HAP-1 (cell line): ENCODE measurements at regions not wholly inside any gene's neighbourhood (a gene's known extent, or its start where the extent isn't known, plus 50 kb on each side); places are given as distances from the start of the nearest gene placed in this dataset.
"Not testable (repeated sequence)": the region's sequence is repeated elsewhere in the genome, so short reads cannot be mapped to it uniquely, and the experiment has no call there.

Experiments used
- DNase-seq, 2 experiments: peaks; one replicate each; pipeline ENCODE4 v3.0.0-alpha.2; 2016 to 2020; ENCODE audit warnings: low spot score in 2 of 2
- H3K27me3 ChIP-seq: fragments of 250-450 bp; sonication (Bioruptor Pico); 2 replicates; pipeline ENCODE4 v1.5.1; 2020; ENCODE audit warnings: low read depth, mild to moderate bottlenecking, moderate library complexity
- H3K36me3 ChIP-seq: fragments of 250-450 bp; sonication (Bioruptor Pico); replicated peaks from 2 replicates; pipeline ENCODE4 v1.5.1; 2020; ENCODE audit warnings: mild to moderate bottlenecking
- H3K4me1 ChIP-seq: fragments of 250-450 bp; sonication (Bioruptor Pico); 2 replicates; pipeline ENCODE4 v1.5.1; 2020; ENCODE audit warnings: mild to moderate bottlenecking
- H3K4me3 ChIP-seq: fragments of 250-450 bp; sonication (Bioruptor Pico); 2 replicates; pipeline ENCODE4 v1.5.1; 2020; ENCODE audit warnings: mild to moderate bottlenecking, moderate library complexity
- H3K9me3 ChIP-seq: fragments of 250-450 bp; sonication (Bioruptor Pico); 2 replicates; pipeline ENCODE4 v1.5.1; 2020; ENCODE audit warnings: mild to moderate bottlenecking, moderate library complexity
- in situ Hi-C: fragments of 300-500 bp; cut with MboI; formaldehyde crosslinking; loops from 3 replicates; pipeline ENCODE4 v1.14.3; 2020; ENCODE audit warnings: low sequenced_read_pairs, inconsistent platforms, mixed read lengths

GRCh38 chr16:17743578-17743977 lies 272.8 kb upstream of the XYLT1 start:
- in situ Hi-C loops, result no loop called here
- no peak for DNase-seq
- Histone ChIP-seq H3K9me3 (no peaks in the 10 kb centered on the region), H3K27me3 (no peaks in the 10 kb centered on the region), H3K36me3 (no peaks in the 10 kb centered on the region), H3K4me3 (no peak overlapping the region), H3K4me1 (no peaks in the 10 kb centered on the region)

DNA sequence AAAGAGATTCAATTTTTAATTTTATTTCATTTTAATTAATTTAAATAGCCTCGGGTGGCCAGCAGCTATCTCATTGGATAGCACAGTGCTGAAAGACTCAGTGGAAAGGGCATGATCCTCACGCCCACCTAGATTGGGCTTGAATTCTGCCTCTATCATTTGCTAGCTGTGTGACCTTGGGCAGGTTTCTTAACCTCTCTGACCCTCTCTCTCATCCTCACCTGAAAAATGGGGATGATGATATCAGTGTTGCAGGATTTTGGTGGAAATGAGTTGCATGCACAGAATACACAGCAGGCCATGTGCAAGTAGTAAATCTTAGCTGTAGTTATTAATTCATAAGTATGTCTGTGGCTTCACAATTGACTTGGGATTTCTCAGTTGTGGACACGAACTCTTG lies 272.4 kb upstream of the XYLT1 start:
- in situ Hi-C loops, result no loop called here
- no peaks in the 10 kb centered on the region for H3K9me3 ChIP-seq
- no peak for DNase-seq

DNA sequence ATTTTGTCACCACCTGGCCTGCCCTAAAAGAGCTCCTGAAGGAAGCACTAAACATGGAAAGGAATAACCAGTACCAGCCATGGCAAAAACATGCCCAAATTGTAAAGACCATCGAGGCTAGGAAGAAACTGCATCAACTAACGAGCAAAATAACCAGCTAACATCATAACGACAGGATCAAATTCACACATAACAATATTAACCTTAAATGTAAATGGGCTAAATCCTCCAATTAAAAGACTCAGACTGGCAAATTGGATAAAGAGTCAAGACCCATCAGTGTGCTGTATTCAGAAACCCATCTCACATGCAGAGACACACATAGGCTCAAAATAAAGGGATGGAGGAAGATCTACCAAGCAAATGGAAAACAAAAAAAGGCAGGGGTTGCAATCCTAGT lies 264.3 kb upstream of the XYLT1 start:
- H3K27me3 ChIP-seq, H3K36me3 ChIP-seq, H3K4me3 ChIP-seq, H3K9me3 ChIP-seq, in situ Hi-C loops, DNase-seq, H3K4me1 ChIP-seq: not testable (repeated sequence)

More for the DNA sequence above, 272.4 kb upstream of the XYLT1 start:
- Histone ChIP-seq H3K36me3 (no peaks in the 10 kb centered on the region), H3K4me1 (no peaks in the 10 kb centered on the region), H3K27me3 (no peaks in the 10 kb centered on the region), H3K4me3 (no peak overlapping the region)

GRCh38 chr16:17729820-17730219 lies 259.1 kb upstream of the XYLT1 start:
- Histone ChIP-seq H3K9me3 (no peaks in the 10 kb centered on the region), H3K27me3 (no peaks in the 10 kb centered on the region), H3K4me3 (no peak overlapping the region), H3K36me3 (no peaks in the 10 kb centered on the region), H3K4me1 (no peaks in the 10 kb centered on the region)
- no peak for DNase-seq
- in situ Hi-C loops, result no loop called here

DNA sequence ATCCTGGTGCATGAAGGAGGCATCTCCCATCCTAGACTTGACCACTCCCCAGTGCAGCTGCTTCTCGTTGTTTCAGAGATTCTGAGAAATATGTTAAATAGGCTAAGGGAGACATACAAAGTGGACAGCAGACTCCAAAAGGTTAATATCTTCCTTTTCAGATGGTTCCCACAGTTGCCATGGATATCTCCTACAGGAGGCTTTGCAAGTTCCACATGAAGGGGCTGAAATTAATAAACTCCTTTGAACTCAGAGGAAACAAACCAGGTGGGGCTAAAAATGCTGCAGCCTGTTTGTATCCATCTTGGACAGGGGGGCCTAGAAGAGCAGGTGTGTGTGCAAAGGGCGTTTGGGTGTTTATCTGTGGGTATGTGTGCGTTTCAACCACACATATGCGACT lies 257.4 kb upstream of the XYLT1 start:
- H3K4me3 ChIP-seq, result no peak overlapping the region
- H3K27me3 ChIP-seq, result no peaks in the 10 kb centered on the region
- H3K9me3 ChIP-seq, result no peaks in the 10 kb centered on the region
- no peaks in the 10 kb centered on the region for H3K4me1 ChIP-seq
- in situ Hi-C loops, result no loop called here
- H3K36me3 ChIP-seq, result no peaks in the 10 kb centered on the region
- no peak for DNase-seq

GRCh38 chr16:17724242-17724898 lies 253.6 kb upstream of the XYLT1 start:
- H3K4me3 ChIP-seq, result no peak overlapping the region
- no peaks in the 10 kb centered on the region for H3K27me3 ChIP-seq
- H3K9me3 ChIP-seq, result no peaks in the 10 kb centered on the region
- no peaks in the 10 kb centered on the region for H3K4me1 ChIP-seq
- no peak for DNase-seq
- in situ Hi-C loops, result no loop called here
- no peaks in the 10 kb centered on the region for H3K36me3 ChIP-seq

DNA sequence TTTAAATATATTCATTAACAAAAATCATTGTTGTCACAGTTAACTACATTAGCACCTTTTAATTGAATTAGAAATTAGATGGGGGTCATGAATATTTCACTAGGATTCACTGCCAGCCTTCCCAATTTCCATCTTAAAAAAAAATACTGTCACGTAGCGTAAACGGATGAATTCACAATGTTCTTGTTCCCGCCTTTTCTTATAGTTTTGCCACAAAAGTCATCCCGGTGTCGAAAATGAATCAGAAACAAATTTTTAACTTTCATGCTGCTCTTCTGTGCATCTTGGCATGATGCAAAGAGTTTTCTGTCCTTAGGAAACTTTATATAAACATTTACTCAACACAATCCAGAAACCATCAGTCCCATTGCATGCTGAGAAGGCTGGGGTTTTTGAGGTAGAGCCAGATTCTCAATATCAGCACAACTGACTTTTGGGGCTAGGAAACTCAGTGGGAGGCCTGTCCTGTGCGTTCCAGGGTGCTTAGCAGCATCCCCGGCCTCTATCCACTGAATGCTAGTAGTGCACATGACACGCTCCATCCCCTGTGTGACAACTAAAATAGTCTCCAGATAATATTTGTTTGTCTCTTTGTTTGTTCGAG lies 252.9 kb upstream of the XYLT1 start:
- H3K27me3 ChIP-seq, result no peaks in the 10 kb centered on the region
- no peaks in the 10 kb centered on the region for H3K9me3 ChIP-seq
- DNase-seq, result no peak
- in situ Hi-C loops, result no loop called here
- H3K4me3 ChIP-seq, result no peak overlapping the region
- H3K36me3 ChIP-seq, result no peaks in the 10 kb centered on the region
- H3K4me1 ChIP-seq, result no peaks in the 10 kb centered on the region

DNA sequence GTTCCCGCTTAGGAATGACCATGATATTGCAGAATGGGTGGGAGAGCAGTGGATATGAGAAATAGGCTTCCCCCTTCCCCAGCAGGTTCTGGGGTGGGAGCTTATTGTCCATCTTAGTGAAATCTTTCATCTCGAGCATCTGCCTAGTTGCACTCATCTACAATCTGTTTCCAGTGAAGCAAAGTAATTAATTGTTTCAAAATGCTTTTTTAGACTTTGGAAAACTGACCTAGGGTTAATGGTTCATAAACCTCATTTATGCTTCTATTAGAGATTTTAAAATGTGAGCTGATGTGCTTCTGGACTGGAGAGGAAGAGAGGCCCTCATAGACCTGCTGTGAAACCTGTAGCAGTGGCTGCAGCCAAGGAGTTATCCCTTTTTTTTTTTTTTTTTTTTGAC lies 247.7 kb upstream of the XYLT1 start:
- no peaks in the 10 kb centered on the region for H3K27me3 ChIP-seq
- H3K36me3 ChIP-seq, result no peaks in the 10 kb centered on the region
- DNase-seq, result no peak
- 0 out of 2 replicates have a peak, but pooled peaks cover 2% of the 10 kb centered on the region for H3K9me3 ChIP-seq
- H3K4me1 ChIP-seq, result no peaks in the 10 kb centered on the region
- H3K4me3 ChIP-seq, result no peak overlapping the region
- in situ Hi-C loops, result no loop called here

DNA sequence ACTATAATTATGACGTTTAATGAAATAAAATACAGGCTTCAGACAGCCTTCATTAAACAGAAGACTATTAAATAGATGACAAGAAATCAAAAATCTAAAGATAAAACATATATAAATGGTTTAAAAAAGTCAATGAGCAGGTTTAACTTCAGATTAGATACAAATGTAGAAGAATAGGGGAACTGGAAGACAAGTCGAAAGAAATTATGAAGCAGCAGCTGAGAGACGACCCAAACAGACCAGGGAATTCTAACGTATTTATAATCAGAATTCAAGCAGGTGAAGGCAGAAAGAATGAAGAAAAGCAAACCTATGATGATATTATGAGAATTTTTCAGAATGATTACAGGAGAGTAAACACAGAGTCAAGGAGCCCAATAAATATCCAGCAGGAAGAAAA lies 235.1 kb upstream of the XYLT1 start:
- H3K36me3 ChIP-seq, result no peaks in the 10 kb centered on the region
- in situ Hi-C loops, result no loop called here
- no peaks in the 10 kb centered on the region for H3K9me3 ChIP-seq
- H3K27me3 ChIP-seq, result no peaks in the 10 kb centered on the region
- no peaks in the 10 kb centered on the region for H3K4me1 ChIP-seq
- H3K4me3 ChIP-seq, result no peak overlapping the region
- DNase-seq, result no peak

- H3K36me3 ChIP-seq, result no peaks in the 10 kb centered on the region
- no peak overlapping the region for H3K4me3 ChIP-seq
- no peak for DNase-seq
- H3K27me3 ChIP-seq, result no peaks in the 10 kb centered on the region
- H3K4me1 ChIP-seq, result no peaks in the 10 kb centered on the region
- in situ Hi-C loops, result no loop called here
- H3K9me3 ChIP-seq, result no peaks in the 10 kb centered on the region
Observed at GRCh38 chr16:17696616-17697015, 225.9 kb upstream of the XYLT1 start.

DNA sequence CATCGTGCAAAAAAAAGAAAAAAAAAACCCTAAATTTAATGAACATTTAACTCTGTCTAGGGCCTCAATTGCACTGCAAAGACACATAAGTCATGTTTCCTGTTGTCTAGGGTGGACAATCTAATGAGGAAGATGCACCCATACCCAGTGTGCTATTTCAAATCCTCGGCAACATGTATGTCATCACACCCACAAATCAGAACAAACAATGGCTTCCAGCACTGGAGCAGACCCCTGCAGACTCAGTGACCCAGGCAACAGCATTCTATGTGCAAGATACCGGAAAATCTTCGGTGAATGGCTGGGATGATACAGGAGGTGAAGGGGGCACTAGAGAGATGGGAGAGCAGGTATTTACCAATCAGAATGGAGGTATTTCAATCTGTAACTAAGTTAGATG lies 221.7 kb upstream of the XYLT1 start:
- H3K9me3 ChIP-seq, result no peaks in the 10 kb centered on the region
- no peak for DNase-seq
- H3K4me3 ChIP-seq, result no peak overlapping the region
- no peaks in the 10 kb centered on the region for H3K4me1 ChIP-seq
- no peaks in the 10 kb centered on the region for H3K27me3 ChIP-seq
- in situ Hi-C loops, result no loop called here
- H3K36me3 ChIP-seq, result no peaks in the 10 kb centered on the region

- Histone ChIP-seq H3K4me3 (no peak overlapping the region), H3K9me3 (no peaks in the 10 kb centered on the region), H3K4me1 (no peaks in the 10 kb centered on the region), H3K27me3 (no peaks in the 10 kb centered on the region), H3K36me3 (no peaks in the 10 kb centered on the region)
- in situ Hi-C loops, result no loop called here
- DNase-seq, result no peak
Observed at GRCh38 chr16:17691899-17692176, 221.1 kb upstream of the XYLT1 start.

GRCh38 chr16:17691106-17691898 lies 220.5 kb upstream of the XYLT1 start:
- no peak for DNase-seq
- no peaks in the 10 kb centered on the region for H3K9me3 ChIP-seq
- H3K4me3 ChIP-seq, result no peak overlapping the region
- no peaks in the 10 kb centered on the region for H3K4me1 ChIP-seq
- H3K36me3 ChIP-seq, result no peaks in the 10 kb centered on the region
- H3K27me3 ChIP-seq, result no peaks in the 10 kb centered on the region
- in situ Hi-C loops, result no loop called here

DNA sequence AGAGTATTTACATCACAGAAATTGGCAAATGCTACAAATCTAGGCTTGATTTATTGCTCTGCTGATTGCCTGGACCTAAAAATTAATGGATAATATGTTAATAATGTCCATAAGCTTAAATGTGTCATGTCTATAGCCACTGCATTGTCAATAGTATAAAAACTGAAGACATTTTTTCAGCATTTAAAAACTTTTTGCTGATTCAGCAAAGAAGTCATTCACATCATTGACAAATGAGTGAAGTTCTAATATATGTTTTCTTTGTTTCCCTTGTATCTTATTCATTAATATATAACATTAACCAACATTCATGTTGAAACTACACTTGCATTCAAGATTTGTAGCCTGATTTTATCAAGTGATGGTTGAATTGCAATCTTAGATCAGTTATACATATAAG lies 214.7 kb upstream of the XYLT1 start:
- Histone ChIP-seq H3K9me3 (no peaks in the 10 kb centered on the region), H3K4me3 (no peak overlapping the region), H3K36me3 (no peaks in the 10 kb centered on the region), H3K27me3 (no peaks in the 10 kb centered on the region), H3K4me1 (no peaks in the 10 kb centered on the region)
- in situ Hi-C loops, result no loop called here
- DNase-seq, result no peak
